Activated CD4-positive, alpha-beta T cell treated with anti-CD3 and anti-CD28 coated beads, Interleukin-2, amount 10 ng/mL, durations not matched to agents 7 days and 5 days (primary cell): ENCODE measurements at regions not wholly inside any gene's neighbourhood (a gene's known extent, or its start where the extent isn't known, plus 50 kb on each side); places are given as distances from the start of the nearest gene placed in this dataset.
"Not testable (repeated sequence)": the region's sequence is repeated elsewhere in the genome, so short reads cannot be mapped to it uniquely, and the experiment has no call there.

Source experiments
- CTCF ChIA-PET: fragments of 350-600 bp; sonication (Branson Sonifier 250); formaldehyde crosslinking; loops from one replicate; lab custom pipeline; 2021; ENCODE audit warnings: antibody characterized with exemption; lab: Charles Lee
- POLR2A ChIA-PET: fragments of 350-600 bp; sonication (Branson Sonifier 250); formaldehyde crosslinking; loops from one replicate; lab custom pipeline; 2021; ENCODE audit warnings: antibody characterized with exemption; lab: Charles Lee
- DNase-seq: peaks from one replicate; pipeline ENCODE4 v3.0.0-alpha.2; 2020
- H3K27ac Mint-ChIP-seq: one replicate; pipeline ENCODE4 v1.8.0; 2021; ENCODE audit warnings: mild to moderate bottlenecking, moderate library complexity, mixed read lengths
- H3K27me3 Mint-ChIP-seq: one replicate; pipeline ENCODE4 v1.8.0; 2021; ENCODE audit warnings: mixed read lengths
- H3K36me3 Mint-ChIP-seq: one replicate; pipeline ENCODE4 v1.8.0; 2021; ENCODE audit warnings: low read depth, mixed read lengths
- H3K4me1 Mint-ChIP-seq: one replicate; pipeline ENCODE4 v1.8.0; 2021; ENCODE audit warnings: mixed read lengths
- H3K4me3 Mint-ChIP-seq: one replicate; pipeline ENCODE4 v1.8.0; 2021; ENCODE audit warnings: mild to moderate bottlenecking, moderate library complexity, mixed read lengths
- H3K9me3 Mint-ChIP-seq: one replicate; pipeline ENCODE4 v1.8.0; 2021; ENCODE audit warnings: mixed read lengths

GRCh38 chr3:21028412-21028811 is 722.6 kb downstream of the ZNF385D start:
- Mint-ChIP-seq H3K4me1 (no peaks in the 10 kb centered on the region), H3K27me3 (no peaks in the 10 kb centered on the region), H3K9me3 (peaks cover 9% of the 10 kb centered on the region), H3K4me3 (no peak overlapping the region), H3K36me3 (no peaks in the 10 kb centered on the region), H3K27ac (no peak overlapping the region)
- ChIA-PET POLR2A (no interaction called here), CTCF (no interaction called here)
- no peak for DNase-seq

GRCh38 chr3:21024563-21024962 is 726.4 kb downstream of the ZNF385D start:
- Mint-ChIP-seq H3K27me3 (no peaks in the 10 kb centered on the region), H3K4me3 (no peak overlapping the region), H3K4me1 (no peaks in the 10 kb centered on the region), H3K9me3 (peaks cover 9% of the 10 kb centered on the region), H3K36me3 (no peaks in the 10 kb centered on the region), H3K27ac (no peak overlapping the region)
- CTCF ChIA-PET, result no interaction called here
- DNase-seq, result no peak
- POLR2A ChIA-PET, result no interaction called here

GRCh38 chr3:21020681-21021080 is 730.3 kb downstream of the ZNF385D start:
- Mint-ChIP-seq H3K27me3 (no peaks in the 10 kb centered on the region), H3K4me3 (no peak overlapping the region), H3K36me3 (no peaks in the 10 kb centered on the region), H3K27ac (no peak overlapping the region), H3K4me1 (no peaks in the 10 kb centered on the region), H3K9me3 (peaks cover 25% of the 10 kb centered on the region)
- POLR2A ChIA-PET, result no interaction called here
- CTCF ChIA-PET, result no interaction called here
- no peak for DNase-seq

- peaks cover 21% of the 10 kb centered on the region for H3K9me3 Mint-ChIP-seq
- CTCF ChIA-PET, result no interaction called here
- no peaks in the 10 kb centered on the region for H3K4me1 Mint-ChIP-seq
- no peaks in the 10 kb centered on the region for H3K27me3 Mint-ChIP-seq
- H3K4me3 Mint-ChIP-seq, result no peak overlapping the region
- POLR2A ChIA-PET, result no interaction called here
- H3K27ac Mint-ChIP-seq, result no peak overlapping the region
- no peaks in the 10 kb centered on the region for H3K36me3 Mint-ChIP-seq
- no peak for DNase-seq
These were observed 731.0 kb downstream of the ZNF385D start for GRCh38 chr3:21020043-21020442.

GRCh38 chr3:21017115-21017852 is 733.7 kb downstream of the ZNF385D start:
- Mint-ChIP-seq H3K9me3 (peaks cover 28% of the 10 kb centered on the region), H3K36me3 (no peaks in the 10 kb centered on the region), H3K27me3 (no peaks in the 10 kb centered on the region), H3K27ac (no peak overlapping the region), H3K4me3 (no peak overlapping the region), H3K4me1 (no peaks in the 10 kb centered on the region)
- POLR2A ChIA-PET, result no interaction called here
- DNase-seq, result no peak
- CTCF ChIA-PET, result no interaction called here

- Mint-ChIP-seq H3K27ac (no peak overlapping the region), H3K9me3 (peaks cover 27% of the 10 kb centered on the region), H3K36me3 (no peaks in the 10 kb centered on the region), H3K4me1 (no peaks in the 10 kb centered on the region), H3K4me3 (no peak overlapping the region), H3K27me3 (no peaks in the 10 kb centered on the region)
- CTCF ChIA-PET, result interaction anchor here (0.7 kb wide), 1 partner anchor 8 kb away, joined by 3 read pairs; no protein-coding TSS in a partner anchor
- POLR2A ChIA-PET, result no interaction called here
- DNase-seq, result no peak
These were observed 737.4 kb downstream of the ZNF385D start for GRCh38 chr3:21013566-21013965.

- Mint-ChIP-seq H3K4me3 (no peak overlapping the region), H3K4me1 (no peaks in the 10 kb centered on the region), H3K9me3 (peaks cover 8% of the 10 kb centered on the region), H3K36me3 (no peaks in the 10 kb centered on the region), H3K27ac (no peak overlapping the region), H3K27me3 (no peaks in the 10 kb centered on the region)
- POLR2A ChIA-PET, result no interaction called here
- DNase-seq, result no peak
- CTCF ChIA-PET, result no interaction called here
These were observed 751.3 kb downstream of the ZNF385D start for GRCh38 chr3:20999661-21000060.

- ChIA-PET POLR2A (no interaction called here), CTCF (no interaction called here)
- Mint-ChIP-seq H3K27ac (no peak overlapping the region), H3K36me3 (no peaks in the 10 kb centered on the region), H3K4me3 (no peak overlapping the region), H3K9me3 (peaks cover 2% of the 10 kb centered on the region), H3K4me1 (no peaks in the 10 kb centered on the region), H3K27me3 (no peaks in the 10 kb centered on the region)
- no peak for DNase-seq
These were observed 753.8 kb downstream of the ZNF385D start for GRCh38 chr3:20997183-20997582.

- DNase-seq, result no peak
- no peak overlapping the region for H3K4me3 Mint-ChIP-seq
- no peaks in the 10 kb centered on the region for H3K4me1 Mint-ChIP-seq
- no peaks in the 10 kb centered on the region for H3K36me3 Mint-ChIP-seq
- no peak overlapping the region for H3K27ac Mint-ChIP-seq
- peaks cover 8% of the 10 kb centered on the region for H3K9me3 Mint-ChIP-seq
- H3K27me3 Mint-ChIP-seq, result no peaks in the 10 kb centered on the region
- ChIA-PET CTCF (no interaction called here), POLR2A (no interaction called here)
These were observed 760.1 kb downstream of the ZNF385D start for GRCh38 chr3:20990896-20991295.

- CTCF ChIA-PET, result not testable (repeated sequence)
These were observed 761.4 kb downstream of the ZNF385D start for GRCh38 chr3:20989653-20990052.

GRCh38 chr3:20984594-20985205 is 766.3 kb downstream of the ZNF385D start:
- CTCF ChIA-PET, result no interaction called here
- H3K9me3 Mint-ChIP-seq, result peaks cover 10% of the 10 kb centered on the region
- no peaks in the 10 kb centered on the region for H3K4me1 Mint-ChIP-seq
- H3K36me3 Mint-ChIP-seq, result no peaks in the 10 kb centered on the region
- POLR2A ChIA-PET, result no interaction called here
- H3K27ac Mint-ChIP-seq, result no peak overlapping the region
- DNase-seq, result no peak
- no peak overlapping the region for H3K4me3 Mint-ChIP-seq
- no peaks in the 10 kb centered on the region for H3K27me3 Mint-ChIP-seq

More at GRCh38 chr3:20989653-20990052, 761.4 kb downstream of the ZNF385D start:
- POLR2A ChIA-PET, H3K27me3 Mint-ChIP-seq, H3K4me3 Mint-ChIP-seq, DNase-seq, H3K27ac Mint-ChIP-seq, H3K36me3 Mint-ChIP-seq, H3K9me3 Mint-ChIP-seq, H3K4me1 Mint-ChIP-seq: not testable (repeated sequence)

- Mint-ChIP-seq H3K4me1 (no peaks in the 10 kb centered on the region), H3K4me3 (no peak overlapping the region), H3K27ac (no peak overlapping the region), H3K9me3 (peaks cover 10% of the 10 kb centered on the region), H3K36me3 (no peaks in the 10 kb centered on the region), H3K27me3 (no peaks in the 10 kb centered on the region)
- no peak for DNase-seq
- ChIA-PET CTCF (no interaction called here), POLR2A (no interaction called here)
These were observed 775.8 kb downstream of the ZNF385D start for GRCh38 chr3:20975188-20975651.

- no peaks in the 10 kb centered on the region for H3K36me3 Mint-ChIP-seq
- no peak overlapping the region for H3K27ac Mint-ChIP-seq
- no peaks in the 10 kb centered on the region for H3K27me3 Mint-ChIP-seq
- peaks cover 13% of the 10 kb centered on the region for H3K9me3 Mint-ChIP-seq
- POLR2A ChIA-PET, result no interaction called here
- no peak overlapping the region for H3K4me3 Mint-ChIP-seq
- H3K4me1 Mint-ChIP-seq, result no peaks in the 10 kb centered on the region
- CTCF ChIA-PET, result interaction anchor here (0.5 kb wide), 1 partner anchor 1167 kb away, joined by 4 read pairs; no protein-coding TSS in a partner anchor
- DNase-seq, result no peak
These were observed 776.6 kb downstream of the ZNF385D start for GRCh38 chr3:20974396-20974795.
